ENCODE measurements at regions not wholly inside any gene's neighbourhood (a gene's known extent, or its start where the extent isn't known, plus 50 kb on each side); places are given as distances from the start of the nearest gene placed in this dataset.

GRCh38 chr1:38662126-38662525, 197.4 kb downstream of the RRAGC start:
- H3K4me3 ChIP-seq (ENCODE audit: low read depth, low read length): no peak overlapping the region
- TF ChIP-seq CTCF (IDR thresholded peaks at IDR 0.05; ENCODE audit: low read depth, low read length): no peak

- no peak for TF ChIP-seq CTCF (IDR thresholded peaks at IDR 0.05; ENCODE audit: low read depth, low read length)
- no peak overlapping the region for H3K4me3 ChIP-seq (ENCODE audit: low read depth, low read length)
Measured at GRCh38 chr1:38658883-38659282, 200.7 kb downstream of the RRAGC start.

GRCh38 chr1:38657873-38658272, 201.7 kb downstream of the RRAGC start:
- TF ChIP-seq CTCF (IDR thresholded peaks at IDR 0.05; ENCODE audit: low read depth, low read length): no peak
- no peak overlapping the region for H3K4me3 ChIP-seq (ENCODE audit: low read depth, low read length)

- no peak for TF ChIP-seq CTCF (IDR thresholded peaks at IDR 0.05; ENCODE audit: low read depth, low read length)
Measured at GRCh38 chr1:38657207-38657840, 202.2 kb downstream of the RRAGC start.

GRCh38 chr1:38656726-38657125, 202.8 kb downstream of the RRAGC start:
- H3K4me3 ChIP-seq (ENCODE audit: low read depth, low read length): no peak overlapping the region
- TF ChIP-seq CTCF (IDR thresholded peaks at IDR 0.05; ENCODE audit: low read depth, low read length): no peak

More at GRCh38 chr1:38657207-38657840, 202.2 kb downstream of the RRAGC start:
- H3K4me3 ChIP-seq (ENCODE audit: low read depth, low read length): no peak overlapping the region

- H3K4me3 ChIP-seq (ENCODE audit: low read depth, low read length): no peak overlapping the region
- no peak for TF ChIP-seq CTCF (IDR thresholded peaks at IDR 0.05; ENCODE audit: low read depth, low read length)
Measured at GRCh38 chr1:38652217-38652616, 207.4 kb downstream of the RRAGC start.

GRCh38 chr1:38651669-38652068, 207.9 kb downstream of the RRAGC start:
- TF ChIP-seq CTCF (IDR thresholded peaks at IDR 0.05; ENCODE audit: low read depth, low read length): no peak
- no peak overlapping the region for H3K4me3 ChIP-seq (ENCODE audit: low read depth, low read length)

Measured in WI38 (cell line).